ENCODE measurements at regions not wholly inside any gene's neighbourhood (a gene's known extent, or its start where the extent isn't known, plus 50 kb on each side); places are given as distances from the start of the nearest gene placed in this dataset.

DNA sequence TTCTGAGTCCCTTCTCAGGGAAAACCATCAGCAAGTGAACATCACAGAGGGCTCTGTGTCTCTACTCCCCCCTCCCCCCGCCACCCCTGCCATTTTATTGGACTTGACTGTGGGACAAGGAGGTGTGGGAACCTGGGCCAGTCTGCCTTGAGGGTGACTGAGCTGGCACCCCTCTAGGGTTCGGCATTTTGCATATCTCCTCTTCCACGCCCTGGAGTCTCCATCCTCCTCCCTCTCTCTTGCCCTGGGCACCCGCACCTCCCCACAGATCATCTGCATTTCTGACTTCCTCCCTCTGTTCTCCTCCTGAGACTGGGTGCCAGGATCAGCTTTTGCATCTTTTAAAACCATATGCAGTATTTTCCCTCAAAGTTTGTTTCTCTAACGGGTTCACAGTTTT, 107.1 kb upstream of the ERRFI1 start:
- TF ChIP-seq POLR2A (IDR thresholded peaks at IDR 0.05; ENCODE audit: low read length) (no peak), GATA1 (IDR thresholded peaks at IDR 0.05; ENCODE audit: low read depth, low read length) (no peak)
